ENCODE measurements at regions not wholly inside any gene's neighbourhood (a gene's known extent, or its start where the extent isn't known, plus 50 kb on each side); places are given as distances from the start of the nearest gene placed in this dataset.

DNA sequence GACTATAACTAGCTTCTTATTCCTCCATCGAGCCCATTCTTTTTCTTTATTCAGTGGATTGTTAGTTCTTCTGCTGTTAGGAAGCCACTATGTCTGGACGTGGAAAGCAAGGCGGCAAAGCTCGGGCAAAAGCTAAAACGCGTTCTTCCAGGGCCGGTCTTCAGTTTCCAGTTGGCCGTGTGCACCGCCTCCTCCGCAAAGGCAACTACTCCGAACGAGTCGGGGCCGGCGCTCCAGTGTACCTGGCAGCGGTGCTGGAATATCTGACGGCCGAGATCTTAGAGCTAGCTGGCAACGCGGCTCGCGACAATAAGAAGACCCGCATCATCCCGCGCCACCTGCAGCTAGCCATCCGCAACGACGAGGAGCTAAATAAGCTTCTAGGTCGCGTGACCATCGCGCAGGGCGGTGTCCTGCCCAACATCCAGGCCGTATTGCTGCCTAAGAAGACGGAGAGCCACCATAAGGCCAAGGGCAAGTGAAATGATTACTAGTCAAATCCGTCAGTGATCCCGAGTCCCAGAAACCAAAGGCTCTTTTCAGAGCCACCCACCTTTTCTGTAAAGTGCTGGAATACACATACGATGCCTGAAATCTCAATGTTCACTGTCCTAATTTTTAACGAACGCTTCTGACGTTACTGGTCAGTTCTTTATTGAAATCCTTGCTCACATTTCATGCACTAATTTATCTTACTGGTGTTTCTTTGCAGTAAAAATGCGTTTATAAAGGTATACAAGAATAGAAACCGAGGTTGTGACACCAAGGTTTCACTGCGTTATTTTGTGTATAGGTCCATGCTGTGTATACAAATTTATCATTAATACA is 129.9 kb downstream of the HFE start:
- TF ChIP-seq, protein P1, sequence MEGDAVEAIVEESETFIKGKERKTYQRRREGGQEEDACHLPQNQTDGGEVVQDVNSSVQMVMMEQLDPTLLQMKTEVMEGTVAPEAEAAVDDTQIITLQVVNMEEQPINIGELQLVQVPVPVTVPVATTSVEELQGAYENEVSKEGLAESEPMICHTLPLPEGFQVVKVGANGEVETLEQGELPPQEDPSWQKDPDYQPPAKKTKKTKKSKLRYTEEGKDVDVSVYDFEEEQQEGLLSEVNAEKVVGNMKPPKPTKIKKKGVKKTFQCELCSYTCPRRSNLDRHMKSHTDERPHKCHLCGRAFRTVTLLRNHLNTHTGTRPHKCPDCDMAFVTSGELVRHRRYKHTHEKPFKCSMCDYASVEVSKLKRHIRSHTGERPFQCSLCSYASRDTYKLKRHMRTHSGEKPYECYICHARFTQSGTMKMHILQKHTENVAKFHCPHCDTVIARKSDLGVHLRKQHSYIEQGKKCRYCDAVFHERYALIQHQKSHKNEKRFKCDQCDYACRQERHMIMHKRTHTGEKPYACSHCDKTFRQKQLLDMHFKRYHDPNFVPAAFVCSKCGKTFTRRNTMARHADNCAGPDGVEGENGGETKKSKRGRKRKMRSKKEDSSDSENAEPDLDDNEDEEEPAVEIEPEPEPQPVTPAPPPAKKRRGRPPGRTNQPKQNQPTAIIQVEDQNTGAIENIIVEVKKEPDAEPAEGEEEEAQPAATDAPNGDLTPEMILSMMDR (conservative IDR thresholded peaks at IDR 0.05; ENCODE audit: low read length): peak; percentile 45
- TF ChIP-seq EZH2phosphoT487 (IDR thresholded peaks at IDR 0.05; ENCODE audit: borderline replicate concordance): no peak
